HEK293 (cell line): ENCODE measurements at regions not wholly inside any gene's neighbourhood (a gene's known extent, or its start where the extent isn't known, plus 50 kb on each side); places are given as distances from the start of the nearest gene placed in this dataset.

Source experiments
- CTCF ChIA-PET: fragments of 350-600 bp; formaldehyde crosslinking; extraction: SDS; loops from one replicate; lab custom pipeline; 2021; ENCODE audit warnings: antibody characterized with exemption; lab: Yijun Ruan, JAX
- POLR2A ChIA-PET: fragments of 300-600 bp; formaldehyde crosslinking; extraction: SDS; loops from one replicate; lab custom pipeline; 2020; ENCODE audit warnings: antibody characterized with exemption, inconsistent platforms; lab: Yijun Ruan, JAX
- H3K27ac ChIP-seq: fragments of 200-500 bp; sonication (Bioruptor generic); 2 replicates; pipeline ENCODE4 v1.5.1; 2014; ENCODE audit warnings: low read depth, low read length, control low read depth, inconsistent platforms; ENCODE audit errors: extremely low read depth
- H3K36me3 ChIP-seq, 2 experiments: fragments of 200-500 bp in 1 of 2; sonication (Bioruptor generic) in 1 of 2; 1 replicate in 1 of 2; 2 replicates in 1 of 2; pipeline ENCODE4 v1.5.1; 2014 to 2017; ENCODE audit warnings: inconsistent platforms in 2 of 2, low read length in 2 of 2; ENCODE audit not compliant: control insufficient read depth in 2 of 2, insufficient read depth in 1 of 2
- H3K4me1 ChIP-seq: fragments of 200-500 bp; sonication (Bioruptor generic); 2 replicates; pipeline ENCODE4 v1.5.1; 2014; ENCODE audit warnings: mild to moderate bottlenecking, low read length, inconsistent platforms; ENCODE audit not compliant: control insufficient read depth, insufficient read depth
- H3K4me3 ChIP-seq: 2 replicates; pipeline ENCODE4 v1.5.1; 2011; ENCODE audit warnings: low read depth, mild to moderate bottlenecking, control low read depth, low read length, moderate library complexity
- H3K9me3 ChIP-seq: fragments of 200-500 bp; sonication (Bioruptor generic); 2 replicates; pipeline ENCODE4 v1.5.1; 2014; ENCODE audit warnings: low read depth, low read length, inconsistent platforms; ENCODE audit not compliant: control insufficient read depth, insufficient read depth
- KLF10 ChIP-seq: fragments of 450-650 bp; IDR thresholded peaks from 2 replicates; pipeline ENCODE4 v1.5.1; 2018; ENCODE audit warnings: missing biosample characterization, mild to moderate bottlenecking, missing genetic modification characterization
- OVOL3 ChIP-seq: fragments of 450-650 bp; formaldehyde crosslinking; IDR thresholded peaks from 2 replicates; pipeline ENCODE4 v1.5.1; 2016; ENCODE audit warnings: missing biosample characterization, missing genetic modification characterization
- RBAK ChIP-seq: fragments of 450-650 bp; formaldehyde crosslinking; IDR thresholded peaks from 2 replicates; pipeline ENCODE4 v1.5.1; 2016; ENCODE audit warnings: missing biosample characterization, missing genetic modification characterization
- SP2 ChIP-seq: fragments of 450-650 bp; formaldehyde crosslinking; IDR thresholded peaks from 2 replicates; pipeline ENCODE4 v1.5.1; 2016; ENCODE audit warnings: missing biosample characterization, missing genetic modification characterization
- TCF7L2 ChIP-seq: IDR thresholded peaks from 2 replicates; pipeline ENCODE4 v1.6.1; 2011; ENCODE audit warnings: low read depth, mild to moderate bottlenecking, inconsistent platforms, low read length, moderate library complexity, borderline replicate concordance
- ZBTB21 ChIP-seq: fragments of 450-650 bp; formaldehyde crosslinking; IDR thresholded peaks from 2 replicates; pipeline ENCODE4 v1.5.1; 2017; ENCODE audit warnings: missing biosample characterization, missing genetic modification characterization
- ZBTB44 ChIP-seq: fragments of 450-650 bp; IDR thresholded peaks from 2 replicates; pipeline ENCODE4 v1.5.1; 2018; ENCODE audit warnings: missing biosample characterization, mild to moderate bottlenecking, missing genetic modification characterization
- ZNF112 ChIP-seq: fragments of 450-650 bp; formaldehyde crosslinking; IDR thresholded peaks from 2 replicates; pipeline ENCODE4 v1.5.0; 2017; ENCODE audit warnings: missing biosample characterization, missing genetic modification characterization
- ZNF114 ChIP-seq: fragments of 450-650 bp; formaldehyde crosslinking; IDR thresholded peaks from 2 replicates; pipeline ENCODE4 v1.5.0; 2017; ENCODE audit warnings: missing biosample characterization, missing genetic modification characterization
- ZNF132 ChIP-seq: fragments of 450-650 bp; formaldehyde crosslinking; IDR thresholded peaks from 2 replicates; pipeline ENCODE4 v1.5.1; 2017; ENCODE audit warnings: missing biosample characterization, missing genetic modification characterization, borderline replicate concordance
- ZNF138 ChIP-seq: fragments of 450-650 bp; formaldehyde crosslinking; IDR thresholded peaks from 2 replicates; pipeline ENCODE4 v1.5.1; 2016; ENCODE audit warnings: missing biosample characterization, missing genetic modification characterization, borderline replicate concordance
- ZNF174 ChIP-seq: fragments of 450-650 bp; formaldehyde crosslinking; IDR thresholded peaks from 2 replicates; pipeline ENCODE4 v1.5.0; 2017; ENCODE audit warnings: missing biosample characterization, mild to moderate bottlenecking, missing genetic modification characterization
- ZNF202 ChIP-seq: fragments of 450-650 bp; formaldehyde crosslinking; IDR thresholded peaks from 2 replicates; pipeline ENCODE4 v1.5.1; 2016; ENCODE audit warnings: missing biosample characterization, missing genetic modification characterization, borderline replicate concordance
- ZNF311 ChIP-seq: fragments of 450-650 bp; formaldehyde crosslinking; IDR thresholded peaks from 2 replicates; pipeline ENCODE4 v1.5.1; 2017; ENCODE audit warnings: missing biosample characterization, missing genetic modification characterization, borderline replicate concordance
- ZNF335 ChIP-seq: fragments of 450-650 bp; formaldehyde crosslinking; conservative IDR thresholded peaks from 2 replicates; pipeline ENCODE4 v1.5.1; 2016; ENCODE audit warnings: missing biosample characterization, missing genetic modification characterization
- ZNF354C ChIP-seq: fragments of 450-650 bp; formaldehyde crosslinking; IDR thresholded peaks from 2 replicates; pipeline ENCODE4 v1.5.1; 2016; ENCODE audit warnings: missing biosample characterization, missing genetic modification characterization, low read depth, borderline replicate concordance
- ZNF398 ChIP-seq: fragments of 450-650 bp; formaldehyde crosslinking; IDR thresholded peaks from 2 replicates; pipeline ENCODE4 v1.5.1; 2017; ENCODE audit warnings: missing biosample characterization, missing genetic modification characterization
- ZNF433 ChIP-seq: fragments of 450-650 bp; formaldehyde crosslinking; IDR thresholded peaks from 2 replicates; pipeline ENCODE4 v1.5.1; 2016; ENCODE audit warnings: missing biosample characterization, missing genetic modification characterization, low read depth
- ZNF514 ChIP-seq: fragments of 450-650 bp; formaldehyde crosslinking; IDR thresholded peaks from 2 replicates; pipeline ENCODE4 v1.5.1; 2016; ENCODE audit warnings: missing biosample characterization, missing genetic modification characterization
- ZNF548 ChIP-seq: fragments of 450-650 bp; formaldehyde crosslinking; IDR thresholded peaks from 2 replicates; pipeline ENCODE4 v1.5.1; 2016; ENCODE audit warnings: missing biosample characterization, missing genetic modification characterization
- ZNF629 ChIP-seq: fragments of 450-650 bp; formaldehyde crosslinking; IDR thresholded peaks from 2 replicates; pipeline ENCODE4 v1.5.1; 2017; ENCODE audit warnings: missing biosample characterization, missing genetic modification characterization
- ZNF645 ChIP-seq: fragments of 450-650 bp; formaldehyde crosslinking; IDR thresholded peaks from 2 replicates; pipeline ENCODE4; 2016; ENCODE audit warnings: missing biosample characterization, missing genetic modification characterization
- ZNF660 ChIP-seq: fragments of 450-650 bp; IDR thresholded peaks from 2 replicates; pipeline ENCODE4 v1.5.1; 2018; ENCODE audit warnings: missing biosample characterization, mild to moderate bottlenecking, missing genetic modification characterization
- ZSCAN5A ChIP-seq: fragments of 450-650 bp; formaldehyde crosslinking; IDR thresholded peaks from 2 replicates; pipeline ENCODE4 v1.5.1; 2016; ENCODE audit warnings: missing biosample characterization, missing genetic modification characterization

- ChIA-PET CTCF (interaction anchor here (0.6 to 1.2 kb wide), 2 partner anchors 12 to 446 kb away, joined by 3 to 4 read pairs; no protein-coding TSS in a partner anchor), POLR2A (no interaction called here)
- Histone ChIP-seq H3K9me3 (no peaks in the 10 kb centered on the region), H3K4me3 (no peak overlapping the region), H3K27ac (no peak overlapping the region), H3K4me1 (no peaks in the 10 kb centered on the region), H3K36me3 (no peaks in the 10 kb centered on the region)
- TF ChIP-seq RBAK (tag by site-specific recombination), result no peak
- no peak for TF ChIP-seq ZBTB21
- TF ChIP-seq ZNF114 (tag by site-specific recombination), result no peak
- TF ChIP-seq TCF7L2, result no peak
- no peak for TF ChIP-seq KLF10 (tag by site-specific recombination)
- TF ChIP-seq ZNF138, result no peak
- no peak for TF ChIP-seq ZNF132
Measured at GRCh38 chr5:111976705-111977435, 219.9 kb upstream of the NREP start.

- no peaks in the 10 kb centered on the region for H3K9me3 ChIP-seq
- CTCF ChIA-PET, result interaction anchor here (0.8 kb wide), 1 partner anchor 424 kb away, joined by 4 read pairs; no protein-coding TSS in a partner anchor
- no peaks in the 10 kb centered on the region for H3K4me1 ChIP-seq
- H3K27ac ChIP-seq, result no peak overlapping the region
- TF ChIP-seq ZNF629 (tag by site-specific recombination) (no peak), ZNF660 (tag by site-specific recombination) (no peak), ZSCAN5A (tag by site-specific recombination) (no peak)
- TF ChIP-seq, all 188 proteins: peak for 0
- Histone ChIP-seq H3K4me3 (no peak overlapping the region), H3K36me3 (no peaks in the 10 kb centered on the region)
- POLR2A ChIA-PET, result no interaction called here
Measured at GRCh38 chr5:111975133-111975532, 218.1 kb upstream of the NREP start.

- H3K27ac ChIP-seq, result no peak overlapping the region
- H3K4me3 ChIP-seq, result no peak overlapping the region
- no peaks in the 10 kb centered on the region for H3K9me3 ChIP-seq
- ChIA-PET POLR2A (no interaction called here), CTCF (interaction anchor here (0.6 kb wide), 1 partner anchor 25 kb away, joined by 4 read pairs; no protein-coding TSS in a partner anchor)
- no peaks in the 10 kb centered on the region for H3K36me3 ChIP-seq
- H3K4me1 ChIP-seq, result no peaks in the 10 kb centered on the region
- TF ChIP-seq ZNF138, result no peak
- TF ChIP-seq ZNF202 (tag by site-specific recombination), result no peak
- no peak for TF ChIP-seq ZNF548
- TF ChIP-seq ZNF112 (tag by site-specific recombination), result no peak
- TF ChIP-seq ZNF398 (tag by site-specific recombination), result no peak
- no peak for TF ChIP-seq SP2 (tag by site-specific recombination)
- TF ChIP-seq OVOL3, result no peak
- TF ChIP-seq ZNF660 (tag by site-specific recombination), result no peak
- TF ChIP-seq ZNF311 (tag by site-specific recombination), result no peak
- no peak for TF ChIP-seq ZNF433 (tag by site-specific recombination)
- TF ChIP-seq ZNF174 (tag by site-specific recombination), result no peak
- no peak for TF ChIP-seq ZBTB44 (tag by site-specific recombination)
- TF ChIP-seq ZNF354C (tag by site-specific recombination), result no peak
- TF ChIP-seq ZNF335 (tag by site-specific recombination), result no peak
- no peak for TF ChIP-seq ZNF514
- TF ChIP-seq ZNF645 (tag by site-specific recombination), result no peak
Measured at GRCh38 chr5:111973961-111974360, 217.0 kb upstream of the NREP start.
